GM21786 (cell line): ENCODE measurements at regions not wholly inside any gene's neighbourhood (a gene's known extent, or its start where the extent isn't known, plus 50 kb on each side); places are given as distances from the start of the nearest gene placed in this dataset.

ENCODE experiments used
- ATAC-seq: cut with Tn5 transposase; IDR thresholded peaks from one replicate; pipeline ENCODE4 v1.9.1; 2021; ENCODE audit not compliant: unreplicated experiment

DNA sequence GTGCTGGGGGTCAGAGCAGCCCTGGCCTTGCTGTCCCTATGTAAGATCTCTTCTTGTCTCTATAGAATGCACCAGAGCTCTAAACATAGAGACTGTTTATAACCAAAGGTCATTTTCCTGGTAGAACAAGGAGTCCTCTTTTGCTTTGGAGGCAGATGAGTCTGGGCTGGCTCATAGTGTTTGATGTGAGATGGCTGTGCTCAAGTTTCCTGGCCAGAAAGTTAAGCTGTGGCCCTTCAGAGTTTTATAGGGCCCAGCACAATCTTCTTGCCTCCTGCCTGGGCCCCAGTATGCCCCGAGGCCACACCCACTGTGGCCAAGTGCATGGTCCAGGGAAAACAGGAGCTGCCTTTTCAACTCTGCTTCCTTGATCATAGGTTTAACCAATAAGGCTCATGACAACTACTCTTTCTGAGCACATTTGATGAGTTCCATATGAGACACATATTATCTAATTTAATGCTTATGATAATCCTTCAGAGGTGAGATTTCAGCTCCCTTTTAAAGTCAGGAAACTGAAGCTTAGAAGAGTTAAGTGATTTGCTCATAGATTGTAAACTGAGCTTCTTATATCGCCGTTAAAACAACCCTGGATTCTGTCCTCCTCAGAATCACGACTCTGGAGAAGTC is 66.3 kb downstream of the MYCN start:
- no peak for ATAC-seq

DNA sequence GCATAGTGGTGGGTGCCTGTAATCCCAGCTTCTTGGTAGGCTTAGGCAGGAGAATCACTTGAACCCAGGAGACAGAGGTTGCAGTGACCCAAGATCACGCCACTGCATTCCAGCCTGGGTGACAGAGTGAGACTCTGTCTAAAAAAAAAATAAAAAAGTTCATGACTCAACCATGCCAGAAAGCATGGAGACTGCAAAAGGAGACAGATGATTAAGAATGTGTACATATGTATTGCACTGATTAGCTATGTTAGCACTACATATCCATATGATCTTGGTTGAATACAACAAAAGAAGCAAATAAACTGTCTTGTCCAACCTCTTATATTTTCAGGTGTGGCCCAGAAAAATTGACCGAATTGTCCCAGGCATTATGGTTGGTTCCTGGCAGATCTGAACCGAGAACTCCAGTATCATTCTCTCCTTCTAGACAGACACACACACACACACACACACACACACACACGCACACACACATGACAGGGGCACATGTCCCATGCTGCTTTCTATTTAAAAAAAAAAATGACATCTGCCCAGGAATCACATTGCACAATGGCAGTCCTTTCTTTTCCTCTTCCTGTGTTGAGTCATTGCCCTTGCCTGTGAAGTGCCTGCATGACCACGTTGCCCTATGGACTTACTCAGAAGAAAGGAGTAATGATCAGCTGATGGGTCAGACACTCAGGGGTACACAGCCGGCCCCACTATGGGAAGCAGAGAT is 65.6 kb downstream of the MYCN start:
- ATAC-seq: no peak

DNA sequence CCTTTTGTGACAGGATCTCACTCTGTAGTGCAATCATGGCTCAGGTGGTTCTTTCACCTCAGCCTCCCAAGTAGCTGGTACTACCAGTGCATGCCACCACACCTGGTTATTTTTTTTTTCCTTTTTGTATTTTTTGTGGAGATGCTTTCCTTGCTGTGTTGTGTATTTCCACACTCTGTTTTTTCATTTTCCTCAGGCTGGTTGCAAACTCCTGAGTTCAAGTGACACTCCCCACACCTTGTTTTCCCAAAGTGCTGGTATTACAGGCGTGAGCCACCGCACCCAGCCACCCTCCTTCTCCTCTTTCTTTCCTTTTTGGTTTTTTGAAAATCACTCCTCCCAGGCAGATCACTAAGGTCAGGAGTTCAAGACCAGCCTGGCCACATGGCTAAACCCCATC is 65.0 kb downstream of the MYCN start:
- ATAC-seq: no peak

DNA sequence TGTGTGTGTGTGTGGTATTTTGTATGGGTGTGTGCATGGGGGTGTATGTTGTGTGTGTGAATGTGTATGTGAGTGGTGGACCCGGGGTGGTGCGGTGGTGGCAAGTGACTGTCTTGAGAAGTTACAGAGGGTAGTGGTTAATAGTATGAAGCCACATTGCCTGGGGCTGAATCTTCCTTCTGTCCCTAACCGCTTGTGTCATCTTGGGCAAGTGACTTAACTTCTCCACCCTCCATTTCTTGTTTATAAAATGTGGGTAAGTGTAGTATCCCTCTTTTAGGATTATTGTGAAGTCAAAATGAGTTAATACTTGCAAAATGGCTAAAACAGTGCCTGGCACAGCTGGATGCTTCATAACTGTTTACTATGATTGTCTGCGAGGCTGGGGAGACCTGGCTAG is 63.5 kb downstream of the MYCN start:
- ATAC-seq: no peak

DNA sequence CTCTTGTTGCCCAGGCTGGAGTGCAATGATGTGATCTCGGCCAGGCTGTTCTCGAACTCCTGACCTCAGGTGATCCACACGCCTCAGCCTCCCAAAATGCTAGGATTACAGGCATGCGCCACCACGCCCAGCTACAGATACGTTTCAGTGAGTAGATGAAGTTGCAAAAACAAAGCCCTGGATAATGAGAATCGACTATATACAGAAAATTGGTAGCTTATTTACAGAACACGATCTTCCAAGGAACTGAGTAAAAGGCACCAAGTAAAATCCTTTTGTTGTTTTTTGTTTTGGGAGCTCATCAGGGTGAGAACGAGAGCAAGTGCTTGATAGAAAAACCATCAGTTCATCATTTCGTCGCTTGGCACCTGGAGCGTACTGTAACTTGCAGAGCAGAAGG is 62.8 kb downstream of the MYCN start:
- ATAC-seq: no peak

DNA sequence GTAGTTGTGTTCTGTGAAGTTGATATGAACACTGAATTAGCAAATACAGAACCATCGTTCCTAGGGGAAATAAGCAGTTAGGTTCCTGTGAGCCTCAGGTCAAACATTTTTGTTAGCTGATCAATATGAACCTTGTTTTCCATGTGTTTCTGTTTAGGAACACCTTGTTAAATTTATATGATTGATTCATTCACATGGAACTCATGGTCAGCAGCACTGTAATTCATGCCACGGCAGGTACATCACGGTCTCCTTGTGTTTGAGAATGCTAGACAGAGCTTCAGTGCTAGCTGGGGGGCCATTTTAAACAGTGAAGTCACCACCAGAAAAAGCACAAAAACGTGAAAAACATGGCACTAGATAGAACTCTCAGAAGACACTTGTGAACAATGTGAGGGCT is 62.2 kb downstream of the MYCN start:
- ATAC-seq: no peak

DNA sequence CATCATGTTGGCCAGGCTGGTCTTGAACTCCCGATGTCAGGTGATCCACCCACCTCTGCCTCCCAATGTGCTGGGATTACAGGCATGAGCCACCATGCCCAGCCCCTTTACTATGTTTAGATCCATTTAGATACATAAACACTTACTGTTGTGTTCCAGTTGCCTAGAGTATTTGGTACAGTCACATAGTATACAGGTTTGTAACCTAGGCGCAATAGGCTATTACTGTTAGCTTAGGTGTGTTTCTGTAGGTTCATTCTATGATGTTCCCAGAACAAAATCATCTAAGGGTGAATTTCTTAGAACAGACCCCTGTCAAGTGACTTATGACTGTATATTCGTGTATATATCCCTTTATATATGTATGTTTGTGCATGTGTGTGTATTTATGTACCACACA is 61.8 kb downstream of the MYCN start:
- no peak for ATAC-seq

DNA sequence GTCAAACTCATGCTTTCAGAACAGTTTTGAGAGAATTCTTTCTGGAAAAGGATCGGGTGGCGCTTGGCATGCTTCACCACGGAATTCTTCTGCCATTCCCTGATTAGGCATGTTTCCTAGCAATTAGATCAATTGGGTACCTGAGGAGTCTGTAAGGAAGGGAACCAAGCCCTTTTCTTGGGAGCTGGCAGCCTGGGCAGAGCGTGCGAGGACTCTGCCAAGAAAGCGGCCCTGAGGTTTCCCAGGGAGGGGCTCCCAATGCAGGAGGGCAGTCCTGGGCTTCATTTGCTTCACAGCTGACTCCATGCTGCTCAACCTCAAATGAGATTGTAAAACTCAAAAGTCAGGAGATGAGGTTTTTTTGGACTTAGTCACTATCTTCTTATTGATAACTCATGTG is 60.3 kb downstream of the MYCN start:
- no peak for ATAC-seq

DNA sequence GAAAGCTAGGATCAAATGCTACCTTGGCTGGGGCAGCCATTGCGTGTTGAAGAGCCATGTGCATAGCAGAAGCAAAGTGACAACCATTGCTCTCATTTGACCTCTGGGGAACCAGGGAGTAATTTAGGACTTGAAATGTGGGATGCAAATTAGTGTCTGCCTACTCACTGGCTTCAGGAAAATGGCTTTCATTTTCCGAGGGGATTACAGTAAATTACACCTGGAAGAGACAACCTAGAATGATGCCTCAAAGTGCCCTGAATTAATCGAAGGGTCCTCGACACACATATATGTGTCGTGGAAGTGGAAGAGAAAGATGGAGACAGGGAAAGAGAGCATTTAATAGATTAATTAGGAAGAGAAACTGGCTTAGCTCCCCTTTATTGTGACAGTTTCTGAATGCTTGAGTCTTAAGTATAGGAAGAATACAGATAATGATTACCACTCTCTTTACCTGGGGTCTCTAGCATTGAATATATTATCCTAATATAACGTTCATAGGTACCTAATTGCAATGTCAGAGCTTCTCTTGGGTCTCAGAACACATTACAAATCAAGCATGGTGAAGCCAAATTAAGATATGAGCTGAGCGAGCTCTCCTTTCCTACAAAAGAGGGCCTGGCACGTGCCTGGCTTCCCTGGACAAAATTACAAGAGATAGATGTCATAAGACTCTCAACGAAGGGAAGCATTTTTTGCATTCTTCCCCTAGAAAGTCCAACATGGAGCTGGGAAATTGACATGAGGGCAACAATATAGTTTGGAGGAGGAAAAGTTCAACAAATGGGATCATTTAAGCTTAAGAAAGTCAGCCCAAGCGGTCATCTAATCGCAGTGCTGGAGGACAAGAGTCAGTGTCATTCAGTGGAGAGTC is 59.5 kb downstream of the MYCN start:
- ATAC-seq: no peak

DNA sequence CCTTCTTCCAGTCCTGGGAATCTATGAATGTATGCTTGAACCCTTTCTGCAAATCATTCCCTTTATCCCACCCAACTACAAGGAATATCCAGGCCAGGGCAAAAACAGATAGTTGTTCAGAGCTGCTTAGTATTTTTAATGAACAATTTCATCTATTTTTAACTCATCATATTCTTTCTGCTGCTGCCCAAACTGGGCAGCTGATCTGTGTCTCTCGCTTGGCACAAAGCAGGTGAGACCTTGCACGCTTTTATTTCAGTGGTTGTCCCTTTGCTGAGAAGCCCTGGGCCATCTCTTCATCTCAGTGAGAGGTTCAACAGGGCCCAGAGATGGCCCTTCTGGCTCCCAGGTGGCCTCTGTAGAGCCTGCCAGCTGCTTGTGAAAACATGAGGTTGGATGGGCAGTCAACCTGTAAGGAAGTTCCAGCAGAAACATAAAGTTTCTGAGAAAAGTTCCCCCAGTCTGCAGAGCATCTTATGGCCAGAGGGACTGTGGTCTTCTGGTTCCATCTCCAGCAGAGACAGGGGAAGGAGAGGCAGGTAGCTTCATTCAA is 57.5 kb downstream of the MYCN start:
- ATAC-seq: no peak

DNA sequence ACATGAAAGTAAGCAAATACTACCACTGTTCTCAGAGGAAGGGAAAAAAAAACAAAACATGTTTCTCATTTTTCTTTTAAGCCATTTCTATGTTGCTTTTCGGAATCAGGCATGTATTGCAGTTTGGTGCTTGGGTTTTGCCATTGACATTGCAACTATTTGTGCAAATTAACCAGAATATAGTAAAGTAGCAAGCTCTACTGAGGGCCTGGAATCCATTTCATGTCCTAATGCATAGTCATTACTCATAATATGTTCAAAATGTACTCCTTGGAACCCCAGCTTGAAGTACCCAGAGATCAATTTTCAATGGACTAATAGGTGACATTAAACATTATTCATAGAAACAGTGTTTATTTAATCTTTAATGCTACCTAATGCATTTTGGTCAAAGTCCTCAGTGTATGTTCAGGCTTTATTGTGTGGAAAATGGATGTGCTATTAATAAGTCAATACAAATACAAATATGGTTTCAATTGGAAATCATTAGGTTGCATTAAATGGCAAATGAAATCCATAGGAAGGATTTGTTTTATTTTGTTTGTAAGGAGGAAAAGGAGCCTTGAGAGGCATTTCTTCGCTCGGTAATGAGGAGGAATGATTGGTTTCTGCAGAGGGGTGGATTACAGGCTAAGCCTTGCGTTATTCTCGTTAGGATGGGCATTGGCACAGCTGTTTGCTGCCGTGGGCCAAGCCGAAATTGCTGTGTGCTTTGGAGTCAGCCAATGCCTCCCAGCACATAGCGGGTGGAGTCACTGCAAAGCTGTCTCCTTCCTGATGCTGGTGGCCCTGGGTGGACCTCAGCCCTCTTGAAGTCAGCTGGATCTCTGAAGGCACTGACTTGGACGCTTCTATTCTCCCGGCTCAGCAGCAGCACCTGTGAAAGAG is 56.4 kb downstream of the MYCN start:
- no peak for ATAC-seq
